Kidney (tissue), 13 donors: ENCODE measurements at regions not wholly inside any gene's neighbourhood (a gene's known extent, or its start where the extent isn't known, plus 50 kb on each side); places are given as distances from the start of the nearest gene placed in this dataset.

Source experiments
- DNase-seq, 5 donors: peaks; one replicate each; pipeline ENCODE4 v3.0.0-alpha.2; 2013 to 2020
- FAIRE-seq: peaks from 2 replicates; lab custom pipeline; 2012; peaks lifted over from hg19 to GRCh38; lab: Jason Lieb, UNC
- H3K27ac ChIP-seq, 2 donors: one replicate each; pipeline ENCODE4 v1.7.0; 2013; ENCODE audit warnings: low read depth in 2 of 2, low read length in 2 of 2, inconsistent platforms in 1 of 2
- H3K27me3 ChIP-seq: one replicate; pipeline ENCODE4 v1.7.1; 2013; ENCODE audit warnings: low read length, inconsistent platforms; ENCODE audit not compliant: control insufficient read depth, insufficient read depth
- H3K36me3 ChIP-seq, 3 donors: one replicate each; pipeline versions ENCODE4 v1.7.0 to v1.7.1; 2013; ENCODE audit warnings: low read length in 3 of 3, control low read depth in 1 of 3, inconsistent platforms in 1 of 3; ENCODE audit not compliant: insufficient read depth in 3 of 3, control insufficient read depth in 2 of 3
- H3K4me1 ChIP-seq, 3 donors: one replicate each; pipeline versions ENCODE4 v1.7.0 to v1.7.1; 2013; ENCODE audit warnings: low read length in 3 of 3, inconsistent platforms in 1 of 3, low read depth in 1 of 3; ENCODE audit not compliant: control insufficient read depth in 2 of 3, insufficient read depth in 2 of 3
- H3K4me3 ChIP-seq, 3 donors: one replicate each; pipeline versions ENCODE4 v1.7.0 to v1.8.1; 2013; ENCODE audit warnings: low read length in 3 of 3, control low read depth in 1 of 3, inconsistent platforms in 1 of 3
- H3K9ac ChIP-seq, 3 donors: one replicate each; pipeline versions ENCODE4 v1.7.0 to v1.7.1; 2013; ENCODE audit warnings: low read length in 3 of 3, control low read depth in 1 of 3, inconsistent platforms in 1 of 3
- H3K9me3 ChIP-seq, 3 donors: one replicate each; pipeline versions ENCODE4 v1.7.0 to v1.7.1; 2013; ENCODE audit warnings: low read length in 3 of 3, control low read depth in 1 of 3, inconsistent platforms in 1 of 3; ENCODE audit not compliant: control insufficient read depth in 2 of 3, insufficient read depth in 1 of 3
- CTCF ChIP-seq: IDR thresholded peaks from 3 replicates; pipeline ENCODE4 v1.5.1; 2012; ENCODE audit warnings: mild to moderate bottlenecking, moderate library complexity, borderline replicate concordance; ENCODE audit not compliant: insufficient read depth; ENCODE audit errors: extremely low read depth
- intact Hi-C: fragments of 100-400 bp; cut with DNase I; formaldehyde crosslinking; loops from one replicate; pipeline ENCODE4 v1.11.1; 2022
- donor health status: control.
- donor health status: control.
- donor health status: control.
- donor health status: control.
- donor health status: control.
- donor health status: DM: yes; HTN: yes; CAD: no.
- donor health status: Normal renal cell carcinoma (clear cell type).

DNA sequence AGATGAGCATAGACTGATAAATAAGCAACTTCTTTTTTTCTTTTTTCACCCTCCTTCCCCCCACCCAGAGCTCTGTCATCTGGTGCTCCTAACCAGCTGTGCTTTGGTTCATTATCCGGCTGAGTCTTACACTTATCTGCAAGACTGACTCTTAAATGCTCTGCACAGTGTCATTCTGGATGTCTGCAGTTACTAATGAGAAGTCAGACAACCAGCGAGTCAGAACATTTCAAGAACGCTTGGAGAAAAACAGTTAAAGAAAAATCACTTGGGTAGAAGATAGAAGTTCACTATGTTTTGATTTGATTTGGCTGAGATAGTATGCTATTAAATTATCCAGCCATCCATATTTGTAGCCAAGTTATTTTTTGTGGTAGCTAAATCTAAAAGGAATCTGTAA lies 328.9 kb upstream of the PRICKLE1 start:
- FAIRE-seq, result no peak
- Histone ChIP-seq H3K27ac (no peak overlapping the region), H3K9ac (no peak overlapping the region), H3K4me3 (no peak overlapping the region), H3K9me3 (no peaks in the 10 kb centered on the region), H3K36me3 (no peaks in the 10 kb centered on the region), H3K4me1 (peaks cover 0 to 3% (median 0%) of the 10 kb centered on the region in 3 donors), H3K27me3 (no peaks in the 10 kb centered on the region)
- peak in 1 of 5 donors; percentile 37 for DNase-seq
- TF ChIP-seq CTCF, result no peak
- intact Hi-C loops, result no loop called here

- DNase-seq (no peak), FAIRE-seq (peak; percentile 66)
- intact Hi-C loops, result no loop called here
These were observed 326.6 kb upstream of the PRICKLE1 start for GRCh38 chr12:42916143-42916542.

DNA sequence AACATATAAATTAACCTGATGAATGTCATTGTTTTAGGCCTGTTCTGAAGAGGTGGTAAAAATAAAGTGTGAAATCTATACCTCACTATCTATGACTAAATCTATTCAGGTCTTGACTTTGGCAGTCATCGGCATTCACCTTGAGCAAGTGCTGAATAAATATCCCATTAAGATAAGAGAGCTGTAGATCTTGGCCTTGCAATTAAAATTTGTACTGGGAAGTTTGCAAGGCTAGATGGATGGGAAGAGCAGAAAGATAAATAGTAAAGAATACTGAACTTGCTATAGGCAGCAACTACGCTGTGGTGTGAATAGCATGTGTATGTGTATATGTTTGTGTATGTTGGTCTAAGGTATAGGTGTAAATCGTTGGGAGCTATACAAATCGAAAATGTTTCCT lies 325.9 kb upstream of the PRICKLE1 start:
- FAIRE-seq, result no peak
- H3K27me3 ChIP-seq, result no peaks in the 10 kb centered on the region
- H3K27ac ChIP-seq, result no peak overlapping the region
- H3K9me3 ChIP-seq, result no peaks in the 10 kb centered on the region
- peaks cover 0 to 3% (median 0%) of the 10 kb centered on the region in 3 donors for H3K4me1 ChIP-seq
- no peaks in the 10 kb centered on the region for H3K36me3 ChIP-seq
- H3K4me3 ChIP-seq, result no peak overlapping the region
- no peak for TF ChIP-seq CTCF
- H3K9ac ChIP-seq, result no peak overlapping the region
- intact Hi-C loops, result no loop called here
- DNase-seq, result no peak

More at GRCh38 chr12:42916143-42916542, 326.6 kb upstream of the PRICKLE1 start:
- TF ChIP-seq CTCF, result no peak
- peak overlapping the region in 1 of 3 donors; percentile 18 for H3K4me3 ChIP-seq
- H3K9me3 ChIP-seq, result no peaks in the 10 kb centered on the region
- H3K9ac ChIP-seq, result no peak overlapping the region
- H3K27me3 ChIP-seq, result no peaks in the 10 kb centered on the region
- no peaks in the 10 kb centered on the region for H3K36me3 ChIP-seq
- H3K4me1 ChIP-seq, result peaks cover 0 to 3% (median 0%) of the 10 kb centered on the region in 3 donors
- no peak overlapping the region for H3K27ac ChIP-seq

DNA sequence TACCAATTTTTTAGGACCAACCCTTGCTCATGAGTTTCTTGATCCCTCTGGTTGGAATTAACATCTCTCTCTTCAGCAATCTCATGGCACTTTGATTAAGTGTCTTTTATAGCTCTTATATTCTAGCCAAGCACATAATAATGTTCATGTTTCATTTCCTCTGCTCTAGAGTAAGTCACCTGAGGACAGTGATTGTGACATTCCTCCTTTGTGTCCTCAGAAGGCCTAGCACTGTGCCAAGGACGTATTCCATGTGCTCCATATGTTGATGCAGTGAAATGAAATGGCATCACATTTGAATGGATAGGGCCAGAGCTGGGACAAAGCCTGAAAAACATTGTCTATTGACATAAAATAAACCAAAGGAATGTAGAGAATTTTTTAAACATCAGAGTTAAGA lies 322.8 kb upstream of the PRICKLE1 start:
- Histone ChIP-seq H3K36me3 (no peaks in the 10 kb centered on the region), H3K4me1 (no peaks in the 10 kb centered on the region), H3K27ac (no peak overlapping the region), H3K4me3 (no peak overlapping the region), H3K9ac (no peak overlapping the region), H3K9me3 (no peaks in the 10 kb centered on the region), H3K27me3 (no peaks in the 10 kb centered on the region)
- DNase-seq (no peak), FAIRE-seq (no peak)
- intact Hi-C loops, result no loop called here
- TF ChIP-seq CTCF, result no peak
